GM20000 (cell line): ENCODE measurements at regions not wholly inside any gene's neighbourhood (a gene's known extent, or its start where the extent isn't known, plus 50 kb on each side); places are given as distances from the start of the nearest gene placed in this dataset.

Experiments used
- DNase-seq: peaks from one replicate; pipeline ENCODE4 v3.0.0; 2012; ENCODE audit warnings: low spot score
- TF ChIP-seq, protein P1 (sequence below): IDR thresholded peaks from 2 replicates; pipeline ENCODE4 v1.5.1; 2012; ENCODE audit warnings: mild to moderate bottlenecking, control low read depth; ENCODE audit errors: extremely low read depth, missing control alignments

DNA sequence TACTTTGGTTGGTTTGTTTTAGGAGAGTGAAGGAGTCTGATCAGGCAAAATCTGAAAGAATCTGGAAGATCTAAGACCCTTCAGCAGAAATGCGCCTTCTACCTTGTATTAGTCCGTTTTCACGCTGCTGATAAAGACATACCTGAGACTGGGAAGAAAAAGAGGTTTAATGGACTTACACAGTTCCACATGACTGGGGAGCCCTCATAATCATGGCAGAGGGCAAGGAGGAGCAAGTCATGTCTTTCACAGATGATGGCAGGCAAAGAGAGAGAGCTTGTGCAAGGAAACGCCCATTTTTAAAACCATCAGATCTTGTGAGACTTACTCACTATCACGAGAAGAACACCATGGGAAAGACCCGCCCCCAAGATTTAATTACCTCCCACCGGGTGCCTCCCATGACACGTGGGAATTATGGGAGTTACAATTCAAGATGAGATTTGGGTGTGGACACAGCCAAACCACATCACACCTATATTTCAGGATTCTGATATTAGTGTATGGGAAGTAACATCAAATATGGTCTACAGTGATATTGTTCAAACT is 99.3 kb downstream of the GLUL start:
- TF ChIP-seq, protein P1, sequence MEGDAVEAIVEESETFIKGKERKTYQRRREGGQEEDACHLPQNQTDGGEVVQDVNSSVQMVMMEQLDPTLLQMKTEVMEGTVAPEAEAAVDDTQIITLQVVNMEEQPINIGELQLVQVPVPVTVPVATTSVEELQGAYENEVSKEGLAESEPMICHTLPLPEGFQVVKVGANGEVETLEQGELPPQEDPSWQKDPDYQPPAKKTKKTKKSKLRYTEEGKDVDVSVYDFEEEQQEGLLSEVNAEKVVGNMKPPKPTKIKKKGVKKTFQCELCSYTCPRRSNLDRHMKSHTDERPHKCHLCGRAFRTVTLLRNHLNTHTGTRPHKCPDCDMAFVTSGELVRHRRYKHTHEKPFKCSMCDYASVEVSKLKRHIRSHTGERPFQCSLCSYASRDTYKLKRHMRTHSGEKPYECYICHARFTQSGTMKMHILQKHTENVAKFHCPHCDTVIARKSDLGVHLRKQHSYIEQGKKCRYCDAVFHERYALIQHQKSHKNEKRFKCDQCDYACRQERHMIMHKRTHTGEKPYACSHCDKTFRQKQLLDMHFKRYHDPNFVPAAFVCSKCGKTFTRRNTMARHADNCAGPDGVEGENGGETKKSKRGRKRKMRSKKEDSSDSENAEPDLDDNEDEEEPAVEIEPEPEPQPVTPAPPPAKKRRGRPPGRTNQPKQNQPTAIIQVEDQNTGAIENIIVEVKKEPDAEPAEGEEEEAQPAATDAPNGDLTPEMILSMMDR: no peak
- no peak for DNase-seq

DNA sequence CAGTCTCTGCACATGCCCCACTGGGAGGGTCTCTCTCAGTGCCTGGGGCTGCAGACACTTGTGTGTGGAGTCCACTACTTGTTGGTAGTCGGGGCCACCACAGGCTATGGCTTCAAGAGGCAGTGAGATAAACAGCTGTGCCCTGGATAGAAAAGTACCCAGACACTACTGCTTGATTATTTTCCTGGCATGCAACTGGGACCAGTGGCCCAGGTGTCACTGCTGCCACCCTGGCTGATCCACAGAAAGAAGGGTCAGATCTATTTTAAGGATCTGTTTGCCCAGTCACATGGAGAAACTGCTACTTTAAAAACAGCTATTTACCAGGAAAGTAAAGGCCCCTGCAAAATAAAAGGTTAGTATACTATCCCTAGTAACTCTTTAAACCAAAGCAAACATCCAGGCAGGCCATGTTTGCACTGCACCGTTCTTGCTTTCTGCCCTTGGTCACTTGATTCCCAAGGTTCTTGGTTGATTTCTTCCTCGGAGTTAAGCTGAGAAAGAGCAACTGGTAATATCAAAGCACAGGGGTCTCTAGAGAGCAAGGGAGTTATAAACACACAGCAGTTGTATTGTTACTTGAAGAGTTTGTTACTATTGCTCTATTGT is 99.9 kb downstream of the GLUL start:
- no peak for DNase-seq
- TF ChIP-seq, protein P1: no peak

DNA sequence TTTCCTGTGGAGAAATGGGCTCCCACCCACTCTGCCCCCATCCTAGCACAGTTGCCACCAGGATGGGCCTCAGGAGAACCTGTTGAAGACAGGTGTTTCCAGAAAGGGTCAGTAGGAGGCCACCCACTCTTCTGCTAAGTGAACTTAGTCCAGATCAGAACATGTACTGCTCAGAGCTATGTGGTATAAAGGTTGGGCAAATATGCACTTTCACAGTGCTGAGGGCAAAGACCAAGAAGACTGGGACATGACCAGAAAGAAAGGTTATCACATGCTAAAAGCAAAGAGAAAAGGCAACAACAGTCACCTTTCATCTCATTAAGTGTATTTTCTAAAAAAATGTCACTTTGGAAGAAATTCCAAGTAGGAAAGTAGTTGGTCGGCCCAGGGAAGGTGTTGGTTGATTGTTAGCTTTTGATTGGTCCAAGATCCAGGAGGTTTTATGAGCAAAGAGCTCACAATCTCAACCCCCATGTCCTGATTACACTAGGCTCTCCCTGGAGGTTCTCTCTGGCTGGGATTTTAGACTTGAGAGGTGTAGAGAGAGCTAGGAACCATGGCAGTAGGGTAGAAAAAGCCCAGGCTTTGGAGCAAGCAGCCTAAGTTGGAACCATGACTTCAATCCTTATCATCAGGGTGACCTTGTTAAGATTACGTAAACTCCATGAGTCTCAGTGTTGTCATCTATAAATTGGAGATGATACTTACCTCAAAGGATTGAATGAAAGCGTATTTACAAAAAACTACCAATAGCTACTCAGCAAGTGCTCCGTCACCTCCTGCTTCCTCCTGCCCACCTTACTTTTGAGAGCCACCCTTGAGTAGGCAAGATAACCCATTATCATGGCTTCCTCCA is 102.6 kb downstream of the GLUL start:
- no peak for DNase-seq
- TF ChIP-seq, protein P1: no peak

DNA sequence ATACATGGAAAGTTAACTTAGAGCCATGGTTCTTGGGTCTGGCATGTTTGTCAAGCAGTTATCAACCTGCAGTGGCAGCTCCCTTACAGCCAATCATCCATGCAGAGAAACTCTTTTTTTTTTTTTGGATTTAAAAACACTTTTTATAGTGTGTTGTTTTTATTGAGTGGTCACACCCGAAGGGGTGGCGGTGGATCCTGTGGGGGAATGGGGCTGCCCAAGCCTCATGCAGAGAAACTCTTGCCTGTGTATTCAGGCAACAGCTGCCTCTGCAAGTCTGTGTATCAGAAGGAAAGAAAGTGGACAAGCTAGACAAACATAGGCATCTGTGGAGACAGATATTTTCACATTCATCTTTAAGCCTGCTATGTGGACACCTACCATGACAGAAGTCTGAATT is 104.8 kb downstream of the GLUL start:
- TF ChIP-seq, protein P1: no peak
- no peak for DNase-seq

DNA sequence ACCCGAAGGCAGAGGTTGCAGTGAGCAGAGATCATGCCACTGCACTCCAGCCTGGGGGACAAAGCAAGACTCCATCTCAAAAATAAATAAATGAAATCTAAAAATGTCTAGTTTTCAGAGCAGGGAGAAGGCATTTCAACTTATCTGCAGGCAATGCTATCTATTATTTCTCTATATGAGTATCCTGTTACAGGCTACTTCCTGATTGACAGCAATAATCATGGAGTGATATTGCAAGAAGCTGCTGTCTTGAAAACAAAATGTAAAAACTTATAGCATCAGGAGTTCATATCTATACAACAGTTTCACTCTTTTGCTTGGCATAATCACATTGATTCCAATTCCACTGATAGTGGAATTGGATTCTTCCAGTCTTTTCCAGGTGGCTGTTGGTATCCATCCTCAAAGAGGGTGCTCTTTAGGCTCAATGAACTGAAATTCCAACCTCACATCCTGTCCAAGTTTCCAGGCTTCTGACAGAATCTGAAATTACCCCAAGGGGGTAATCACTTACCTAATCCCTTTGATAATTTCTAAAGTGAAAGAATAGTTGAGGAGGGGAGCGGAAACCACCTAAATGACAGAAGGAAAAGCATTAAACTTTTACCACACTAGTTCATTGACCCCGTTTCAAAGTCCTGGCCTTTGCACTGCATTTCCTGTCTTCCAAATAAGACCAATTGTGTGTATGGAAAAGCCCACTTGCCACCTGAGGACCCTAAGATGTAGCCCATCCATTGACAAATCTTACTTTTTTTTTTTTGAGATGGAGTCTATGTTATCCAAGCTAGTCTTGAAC is 107.6 kb downstream of the GLUL start:
- TF ChIP-seq, protein P1: no peak
- DNase-seq: no peak

DNA sequence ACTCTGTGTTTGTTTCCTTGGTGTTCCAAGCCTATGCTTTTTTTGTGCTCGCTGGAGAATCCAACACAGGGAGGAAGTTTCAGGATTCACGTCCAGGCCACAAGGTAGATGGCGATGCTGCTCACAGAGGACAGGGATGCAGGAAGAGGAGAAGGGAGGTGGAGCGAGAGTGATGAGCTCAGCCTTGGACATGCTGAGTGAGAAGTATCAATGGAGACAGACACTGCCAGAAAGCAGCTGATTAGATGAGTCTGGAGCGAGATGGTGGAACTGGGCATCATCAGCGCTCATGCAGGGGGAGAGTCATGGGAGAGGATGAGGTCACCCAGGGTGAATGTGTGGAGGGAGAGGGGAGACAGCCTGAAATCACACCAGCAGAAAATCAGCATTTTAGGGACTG is 110.0 kb downstream of the GLUL start:
- DNase-seq: no peak
- TF ChIP-seq, protein P1: no peak
